ENCODE measurements at regions not wholly inside any gene's neighbourhood (a gene's known extent, or its start where the extent isn't known, plus 50 kb on each side); places are given as distances from the start of the nearest gene placed in this dataset.

DNA sequence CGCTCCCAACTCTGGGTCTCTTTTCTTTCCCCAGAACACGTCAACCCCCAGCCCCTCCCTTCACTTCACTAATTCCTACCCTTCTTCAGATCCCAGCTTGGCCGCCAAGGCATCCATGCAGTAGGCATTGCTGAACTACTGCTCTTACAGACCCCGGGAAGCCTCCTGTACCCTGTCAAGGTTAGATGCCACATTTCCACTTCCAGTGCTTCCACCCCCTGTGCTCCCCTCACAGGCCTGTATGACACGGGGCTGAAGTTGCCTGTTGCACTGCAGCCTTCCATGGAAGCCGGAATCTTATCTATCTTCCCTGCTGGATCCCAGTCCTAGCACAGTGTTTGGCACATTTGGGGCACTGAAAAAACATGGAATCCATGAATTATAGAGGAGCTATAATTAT is 99.0 kb upstream of the SOD1 start:
- intact Hi-C loops (cut with DNase I), result no loop called here
- Histone ChIP-seq H3K9me3 (no peaks in the 10 kb centered on the region), H3K36me3 (no peaks in the 10 kb centered on the region), H3K4me1 (peaks cover 24% of the 10 kb centered on the region), H3K4me3 (no peak overlapping the region), H3K27ac (no peak overlapping the region), H3K27me3 (no peaks in the 10 kb centered on the region)
- no peak for DNase-seq (ENCODE audit: extremely low spot score in 2 of 2)
- TF ChIP-seq CTCF (IDR thresholded peaks at IDR 0.05) (no peak), POLR2A (IDR thresholded peaks at IDR 0.05) (no peak), POLR2AphosphoS5 (IDR thresholded peaks at IDR 0.05; ENCODE audit: insufficient read depth in 1 of 2, low read depth in 1 of 2) (no peak)

- intact Hi-C loops (cut with DNase I), result no loop called here
- TF ChIP-seq POLR2A (IDR thresholded peaks at IDR 0.05) (no peak), CTCF (IDR thresholded peaks at IDR 0.05) (no peak), POLR2AphosphoS5 (IDR thresholded peaks at IDR 0.05; ENCODE audit: insufficient read depth in 1 of 2, low read depth in 1 of 2) (no peak)
- Histone ChIP-seq H3K4me1 (peaks cover 24% of the 10 kb centered on the region), H3K27me3 (no peaks in the 10 kb centered on the region), H3K4me3 (peak overlapping the region; percentile 55 to 61), H3K9me3 (no peaks in the 10 kb centered on the region), H3K36me3 (no peaks in the 10 kb centered on the region), H3K27ac (no peak overlapping the region)
- DNase-seq (ENCODE audit: extremely low spot score in 2 of 2), result peak in 1 of 2 donors; percentile 89
These were observed 99.9 kb upstream of the SOD1 start for GRCh38 chr21:31559368-31560119.

DNA sequence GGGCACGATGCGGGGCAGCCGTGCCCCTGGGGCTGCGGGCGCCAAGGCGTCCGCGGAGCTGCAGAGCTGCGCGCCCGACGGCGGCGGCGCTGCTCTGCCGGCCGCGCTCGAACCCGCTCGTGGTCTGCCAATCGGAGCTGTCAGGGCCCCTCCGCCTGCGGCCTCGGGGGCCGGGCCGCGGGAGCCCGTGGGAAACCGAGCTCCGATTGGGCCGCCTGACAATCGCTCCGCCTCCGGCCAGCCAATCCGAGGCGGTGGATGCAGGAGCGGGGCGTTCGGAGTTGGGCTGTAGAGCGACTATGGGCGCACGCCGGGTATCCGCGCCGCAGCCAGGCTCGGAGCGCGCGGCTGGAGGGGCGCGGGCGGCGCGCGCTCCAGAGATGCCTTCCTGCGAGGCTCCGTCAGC is 100.5 kb upstream of the SOD1 start:
- Histone ChIP-seq H3K27me3 (no peaks in the 10 kb centered on the region), H3K4me1 (peaks cover 24% of the 10 kb centered on the region)
- TF ChIP-seq CTCF (IDR thresholded peaks at IDR 0.05) (peak in 1 of 3 experiments; percentile 23), POLR2AphosphoS5 (IDR thresholded peaks at IDR 0.05; ENCODE audit: insufficient read depth in 1 of 2, low read depth in 1 of 2) (peak in 1 of 2 donors; percentile 5), POLR2A (IDR thresholded peaks at IDR 0.05) (peak in 1 of 2 donors; percentile 26)

GRCh38 chr21:31558189-31558961 is 101.1 kb upstream of the SOD1 start:
- Histone ChIP-seq H3K27me3 (no peaks in the 10 kb centered on the region), H3K4me3 (peak overlapping the region; percentile 55 to 61), H3K36me3 (no peaks in the 10 kb centered on the region), H3K27ac (no peak overlapping the region), H3K4me1 (peaks cover 24% of the 10 kb centered on the region), H3K9me3 (no peaks in the 10 kb centered on the region)
- intact Hi-C loops (cut with DNase I), result no loop called here
- no peak for DNase-seq (ENCODE audit: extremely low spot score in 2 of 2)
- TF ChIP-seq POLR2AphosphoS5 (IDR thresholded peaks at IDR 0.05; ENCODE audit: insufficient read depth in 1 of 2, low read depth in 1 of 2) (no peak), CTCF (IDR thresholded peaks at IDR 0.05) (no peak), POLR2A (IDR thresholded peaks at IDR 0.05) (no peak)

More for the DNA sequence above, 100.5 kb upstream of the SOD1 start:
- peak overlapping the region; percentile 55 to 61 for H3K4me3 ChIP-seq
- no peaks in the 10 kb centered on the region for H3K9me3 ChIP-seq
- H3K36me3 ChIP-seq, result no peaks in the 10 kb centered on the region
- DNase-seq (ENCODE audit: extremely low spot score in 2 of 2), result peak in 1 of 2 donors; percentile 89
- no peak overlapping the region for H3K27ac ChIP-seq
- intact Hi-C loops (cut with DNase I), result no loop called here
